Keratinocyte (primary cell): ENCODE measurements at regions not wholly inside any gene's neighbourhood (a gene's known extent, or its start where the extent isn't known, plus 50 kb on each side); places are given as distances from the start of the nearest gene placed in this dataset.

Experiments
- DNase-seq: peaks from one replicate; pipeline ENCODE4 v3.0.0-alpha.2; 2011; ENCODE audit warnings: low read depth, missing footprints, low spot score
- FAIRE-seq: peaks from 2 replicates; lab custom pipeline; 2011; peaks lifted over from hg19 to GRCh38; lab: Jason Lieb, UNC
- H2AFZ ChIP-seq: 2 replicates; pipeline ENCODE4 v1.6.0; 2012; ENCODE audit warnings: low read length, control low read depth, inconsistent platforms; ENCODE audit not compliant: control insufficient read depth
- H3K27ac ChIP-seq: 2 replicates; pipeline ENCODE4 v1.5.1; 2011; ENCODE audit warnings: low read length; ENCODE audit not compliant: control insufficient read depth, insufficient read depth
- H3K27me3 ChIP-seq: 3 replicates; pipeline ENCODE4 v1.6.0; 2011; ENCODE audit warnings: low read length; ENCODE audit not compliant: control insufficient read depth, insufficient read depth; ENCODE audit errors: extremely low read depth
- H3K36me3 ChIP-seq, 2 experiments: 2 replicates in 1 of 2; 3 replicates in 1 of 2; pipeline ENCODE4 v1.5.1; 2011; ENCODE audit warnings: low read length in 2 of 2, mild to moderate bottlenecking in 1 of 2; ENCODE audit not compliant: control insufficient read depth in 2 of 2, insufficient read depth in 2 of 2; ENCODE audit errors: extremely low read depth in 1 of 2
- H3K4me1 ChIP-seq: 3 replicates; pipeline ENCODE4 v1.5.1; 2011; ENCODE audit warnings: low read length; ENCODE audit not compliant: control insufficient read depth, insufficient read depth; ENCODE audit errors: extremely low read depth
- H3K4me2 ChIP-seq: 3 replicates; pipeline ENCODE4 v1.6.0; 2011; ENCODE audit warnings: low read depth, low read length; ENCODE audit not compliant: control insufficient read depth, insufficient read depth; ENCODE audit errors: extremely low read depth
- H3K4me3 ChIP-seq, 3 experiments: fragments of 200-600 bp in 1 of 3; sonication (generic) in 1 of 3; 2 replicates in 2 of 3; 3 replicates in 1 of 3; pipeline ENCODE4 v1.5.1; 2011 to 2016; ENCODE audit warnings: low read length in 3 of 3, mild to moderate bottlenecking in 3 of 3, control low read depth in 2 of 3, inconsistent platforms in 1 of 3, low read depth in 1 of 3, mixed read lengths in 1 of 3, mixed run types in 1 of 3, moderate library complexity in 1 of 3; ENCODE audit not compliant: control insufficient read depth in 2 of 3, insufficient read depth in 2 of 3; ENCODE audit errors: extremely low read depth in 1 of 3
- H3K79me2 ChIP-seq: 2 replicates; pipeline ENCODE4 v1.6.0; 2012; ENCODE audit warnings: low read length; ENCODE audit not compliant: control insufficient read depth, insufficient read depth
- H3K9ac ChIP-seq: 3 replicates; pipeline ENCODE4 v1.6.0; 2011; ENCODE audit warnings: low read length; ENCODE audit not compliant: control insufficient read depth, insufficient read depth; ENCODE audit errors: extremely low read depth
- H3K9me1 ChIP-seq: 3 replicates; pipeline ENCODE4 v1.6.0; 2011; ENCODE audit warnings: low read length; ENCODE audit not compliant: control insufficient read depth, insufficient read depth; ENCODE audit errors: extremely low read depth
- H3K9me3 ChIP-seq: 2 replicates; pipeline ENCODE4 v1.5.1; 2012; ENCODE audit warnings: low read depth, low read length; ENCODE audit not compliant: control insufficient read depth
- H4K20me1 ChIP-seq: 3 replicates; pipeline ENCODE4 v1.6.0; 2011; ENCODE audit warnings: low read length; ENCODE audit not compliant: control insufficient read depth, insufficient read depth; ENCODE audit errors: extremely low read depth
- CTCF ChIP-seq, 3 experiments: IDR thresholded peaks in 1 of 3; conservative IDR thresholded peaks in 1 of 3; optimal IDR thresholded peaks in 1 of 3; 2 replicates in 2 of 3; 3 replicates in 1 of 3; pipeline versions ENCODE3 to v1.5.1; 2011; ENCODE audit warnings: low read length in 3 of 3, mild to moderate bottlenecking in 3 of 3, moderate library complexity in 2 of 3, control low read depth in 1 of 3, inconsistent platforms in 1 of 3; ENCODE audit not compliant: insufficient read depth in 2 of 3; ENCODE audit errors: extremely low read depth in 1 of 3
- EZH2 ChIP-seq: IDR thresholded peaks from one replicate; pipeline ENCODE4 v1.6.1; 2012; ENCODE audit warnings: inconsistent platforms, mild to moderate bottlenecking, low read length, moderate library complexity
- dilution Hi-C: fragments of 300-500 bp; cut with MboI; formaldehyde crosslinking; loops from one replicate; pipeline ENCODE4 v1.7.0; 2020; ENCODE audit warnings: low sequenced_read_pairs; ENCODE audit not compliant: extremely low pct_ligation_motif_present

GRCh38 chr7:82675396-82675795, 231.8 kb upstream of the CACNA2D1 start:
- H3K4me2 ChIP-seq: no peak overlapping the region
- no peaks in the 10 kb centered on the region for H3K79me2 ChIP-seq
- no peak overlapping the region for H3K27ac ChIP-seq
- no peaks in the 10 kb centered on the region for H3K36me3 ChIP-seq
- H2AFZ ChIP-seq: no peak overlapping the region
- DNase-seq (no peak), FAIRE-seq (no peak)
- H4K20me1 ChIP-seq: no peaks in the 10 kb centered on the region
- H3K9ac ChIP-seq: no peak overlapping the region
- H3K4me3 ChIP-seq: no peak overlapping the region
- no peaks in the 10 kb centered on the region for H3K9me3 ChIP-seq
- no peaks in the 10 kb centered on the region for H3K27me3 ChIP-seq
- dilution Hi-C loops: no loop called here
- H3K9me1 ChIP-seq: no peaks in the 10 kb centered on the region
- TF ChIP-seq CTCF (optimal IDR thresholded peaks at IDR 0.05 in 1 of 3, IDR thresholded peaks at IDR 0.05 in 1 of 3, conservative IDR thresholded peaks at IDR 0.05 in 1 of 3; ENCODE audit: extremely low read depth in 1 of 3, insufficient read depth in 2 of 3, low read length in 3 of 3) (no peak), EZH2 (no peak)
- no peaks in the 10 kb centered on the region for H3K4me1 ChIP-seq

GRCh38 chr7:82674268-82674667, 230.7 kb upstream of the CACNA2D1 start:
- dilution Hi-C loops: no loop called here
- Histone ChIP-seq H3K27me3 (no peaks in the 10 kb centered on the region), H3K9me3 (no peaks in the 10 kb centered on the region), H2AFZ (no peak overlapping the region), H3K36me3 (no peaks in the 10 kb centered on the region), H3K27ac (no peak overlapping the region), H3K9ac (no peak overlapping the region), H3K4me1 (no peaks in the 10 kb centered on the region), H3K4me3 (no peak overlapping the region), H3K79me2 (no peaks in the 10 kb centered on the region), H3K9me1 (no peaks in the 10 kb centered on the region), H3K4me2 (no peak overlapping the region), H4K20me1 (no peaks in the 10 kb centered on the region)
- TF ChIP-seq EZH2 (no peak), CTCF (optimal IDR thresholded peaks at IDR 0.05 in 1 of 3, IDR thresholded peaks at IDR 0.05 in 1 of 3, conservative IDR thresholded peaks at IDR 0.05 in 1 of 3; ENCODE audit: extremely low read depth in 1 of 3, insufficient read depth in 2 of 3, low read length in 3 of 3) (no peak)
- no peak for FAIRE-seq
- DNase-seq: no peak
